H1 (cell line): ENCODE measurements at regions not wholly inside any gene's neighbourhood (a gene's known extent, or its start where the extent isn't known, plus 50 kb on each side); places are given as distances from the start of the nearest gene placed in this dataset.

ENCODE experiments used
- CTCF ChIA-PET: fragments of 300-600 bp; sonication (Branson Sonifier 250); formaldehyde crosslinking; loops from one replicate; lab custom pipeline; 2021; ENCODE audit not compliant: partially characterized antibody; lab: Charles Lee
- POLR2A ChIA-PET: fragments of 300-600 bp; sonication (Branson Sonifier 250); formaldehyde crosslinking; loops from one replicate; lab custom pipeline; 2021; ENCODE audit warnings: inconsistent platforms; ENCODE audit not compliant: partially characterized antibody; lab: Charles Lee
- DNase-seq, 2 experiments: peaks; one replicate each; pipeline versions ENCODE4 v3.0.0 to v3.0.0-alpha.2; 2010 to 2022; ENCODE audit warnings: low spot score in 2 of 2, low read depth in 1 of 2, mixed read lengths in 1 of 2
- FAIRE-seq: peaks from 2 replicates; lab custom pipeline; 2011; peaks lifted over from hg19 to GRCh38; lab: Jason Lieb, UNC
- H2AFZ ChIP-seq: 2 replicates; pipeline ENCODE4 v1.8.1; 2012; ENCODE audit warnings: low read length, inconsistent platforms
- H2AK5ac ChIP-seq: 2 replicates; pipeline ENCODE4 v1.6.1; 2013; ENCODE audit warnings: low read depth, low read length
- H2BK120ac ChIP-seq: replicated peaks from 2 replicates; pipeline ENCODE3; 2013; ENCODE audit warnings: low read depth, low read length, inconsistent platforms
- H2BK12ac ChIP-seq: 2 replicates; pipeline ENCODE4 v1.6.1; 2013; ENCODE audit warnings: low read depth, low read length
- H2BK15ac ChIP-seq: 2 replicates; pipeline ENCODE4 v1.6.1; 2013; ENCODE audit warnings: low read length
- H2BK20ac ChIP-seq: 2 replicates; pipeline ENCODE4 v1.6.1; 2013; ENCODE audit warnings: low read length
- H2BK5ac ChIP-seq: 2 replicates; pipeline ENCODE4 v1.6.1; 2013; ENCODE audit warnings: low read depth, low read length
- H3K14ac ChIP-seq: 2 replicates; pipeline ENCODE4 v1.6.1; 2013; ENCODE audit warnings: inconsistent platforms; ENCODE audit not compliant: insufficient read length
- H3K18ac ChIP-seq: 2 replicates; pipeline ENCODE4 v1.6.1; 2013; ENCODE audit warnings: low read length; ENCODE audit errors: extremely low read depth
- H3K23ac ChIP-seq: 2 replicates; pipeline ENCODE4 v1.6.1; 2013; ENCODE audit warnings: inconsistent platforms; ENCODE audit not compliant: insufficient read length
- H3K23me2 ChIP-seq: 2 replicates; pipeline ENCODE4 v1.6.1; 2013; ENCODE audit warnings: low read depth, low read length
- H3K27ac ChIP-seq: 2 replicates; pipeline ENCODE4 v1.6.1; 2011; ENCODE audit warnings: low read depth, low read length, inconsistent platforms
- H3K27me3 ChIP-seq, 4 experiments: replicated peaks in 1 of 4; 1 replicate in 1 of 4; 2 replicates in 3 of 4; pipeline versions ENCODE4 v1.6.1 to v1.8.1; 2011 to 2013; ENCODE audit warnings: low read length in 3 of 4, mild to moderate bottlenecking in 3 of 4, inconsistent platforms in 2 of 4, mixed read lengths in 2 of 4, moderate library complexity in 1 of 4; ENCODE audit not compliant: control insufficient read depth in 3 of 4, insufficient read depth in 3 of 4; ENCODE audit errors: extremely low read depth in 1 of 4
- H3K36me3 ChIP-seq, 4 experiments: 2 replicates each; pipeline versions ENCODE4 v1.6.1 to v1.8.1; 2011 to 2013; ENCODE audit warnings: mild to moderate bottlenecking in 4 of 4, low read length in 3 of 4, moderate library complexity in 2 of 4, control low read depth in 1 of 4, inconsistent platforms in 1 of 4; ENCODE audit not compliant: insufficient read depth in 4 of 4, control insufficient read depth in 2 of 4
- H3K4ac ChIP-seq: replicated peaks from 2 replicates; pipeline ENCODE3; 2013; ENCODE audit warnings: low read length, low read depth, mixed read lengths, inconsistent platforms; ENCODE audit not compliant: insufficient read length
- H3K4me1 ChIP-seq, 4 experiments: replicated peaks in 1 of 4; 1 replicate in 1 of 4; 2 replicates in 3 of 4; pipeline versions ENCODE4 v1.6.1 to v1.8.1; 2011 to 2013; ENCODE audit warnings: low read length in 3 of 4, inconsistent platforms in 2 of 4, mixed read lengths in 1 of 4; ENCODE audit not compliant: insufficient read depth in 4 of 4, control insufficient read depth in 3 of 4
- H3K4me2 ChIP-seq, 2 experiments: 2 replicates each; pipeline versions ENCODE4 v1.6.1 to v1.8.1; 2011 to 2013; ENCODE audit warnings: low read depth in 2 of 2, low read length in 2 of 2, control low read depth in 1 of 2, inconsistent platforms in 1 of 2, mild to moderate bottlenecking in 1 of 2; ENCODE audit not compliant: insufficient read depth in 1 of 2
- H3K4me3 ChIP-seq, 4 experiments: fragments of 200-600, 300-600 bp in 1 of 4; sonication (generic), shearing (Covaris generic), sonication (Bioruptor Twin) in 1 of 4; 2 replicates each; pipeline versions ENCODE4 v1.5.1 to v1.8.1; 2011 to 2016; ENCODE audit warnings: low read length in 4 of 4, low read depth in 3 of 4, control low read depth in 2 of 4, inconsistent platforms in 2 of 4, mild to moderate bottlenecking in 2 of 4, mixed read lengths in 1 of 4, moderate library complexity in 1 of 4; ENCODE audit not compliant: insufficient read depth in 2 of 4; ENCODE audit errors: extremely low read depth in 1 of 4
- H3K56ac ChIP-seq: replicated peaks from 2 replicates; pipeline ENCODE3; 2013; ENCODE audit warnings: low read depth, mild to moderate bottlenecking, mixed read lengths, low read length, inconsistent platforms; ENCODE audit not compliant: insufficient read length
- H3K79me1 ChIP-seq: 2 replicates; pipeline ENCODE4 v1.6.1; 2013; ENCODE audit warnings: low read depth, low read length, control low read depth
- H3K79me2 ChIP-seq, 2 experiments: 2 replicates each; pipeline versions ENCODE4 v1.6.1 to v1.8.1; 2012 to 2013; ENCODE audit warnings: low read length in 2 of 2, mild to moderate bottlenecking in 2 of 2, inconsistent platforms in 1 of 2; ENCODE audit not compliant: insufficient read depth in 2 of 2, control insufficient read depth in 1 of 2
- H3K9ac ChIP-seq, 4 experiments: replicated peaks in 1 of 4; 1 replicate in 1 of 4; 2 replicates in 3 of 4; pipeline versions ENCODE4 v1.6.1 to v1.8.1; 2011 to 2013; ENCODE audit warnings: low read depth in 3 of 4, low read length in 3 of 4, control low read depth in 2 of 4, mild to moderate bottlenecking in 2 of 4, moderate library complexity in 2 of 4, inconsistent platforms in 1 of 4; ENCODE audit errors: extremely low read depth in 1 of 4
- H3K9me3 ChIP-seq, 2 experiments: 2 replicates each; pipeline versions ENCODE4 v1.6.1 to v1.8.1; 2012 to 2013; ENCODE audit warnings: mild to moderate bottlenecking in 2 of 2, moderate library complexity in 2 of 2, control low read depth in 1 of 2, inconsistent platforms in 1 of 2, low read depth in 1 of 2, low read length in 1 of 2, mixed read lengths in 1 of 2; ENCODE audit not compliant: insufficient read depth in 2 of 2
- H4K20me1 ChIP-seq, 2 experiments: replicated peaks in 1 of 2; 2 replicates each; pipeline versions ENCODE3 to v1.8.1; 2011 to 2013; ENCODE audit warnings: inconsistent platforms in 2 of 2, low read length in 2 of 2, mild to moderate bottlenecking in 1 of 2; ENCODE audit not compliant: insufficient read depth in 2 of 2, control insufficient read depth in 1 of 2
- H4K5ac ChIP-seq: 2 replicates; pipeline ENCODE4 v1.6.1; 2013; ENCODE audit warnings: low read length, low read depth, mixed read lengths, inconsistent platforms; ENCODE audit not compliant: insufficient read length
- H4K8ac ChIP-seq: 2 replicates; pipeline ENCODE4 v1.8.0; 2013; ENCODE audit warnings: mild to moderate bottlenecking, moderate library complexity, low read length, inconsistent platforms; ENCODE audit not compliant: insufficient read depth; ENCODE audit errors: extremely low read depth
- H4K91ac ChIP-seq: replicated peaks from 2 replicates; pipeline ENCODE3; 2013; ENCODE audit warnings: low read length, mixed read lengths, inconsistent platforms; ENCODE audit not compliant: insufficient read length
- BACH1 ChIP-seq: IDR thresholded peaks from 2 replicates; pipeline ENCODE4 v1.6.1; 2012; ENCODE audit warnings: low read length, improper control_type of control experiment
- CREB1 ChIP-seq: IDR thresholded peaks from 2 replicates; pipeline ENCODE4 v1.6.1; 2012; ENCODE audit warnings: inconsistent platforms
- CTBP2 ChIP-seq: IDR thresholded peaks from 2 replicates; pipeline ENCODE4 v1.7.0; 2011; ENCODE audit warnings: borderline replicate concordance, mild to moderate bottlenecking, moderate library complexity, mixed read lengths, low read length; ENCODE audit not compliant: insufficient read depth, insufficient read length
- EZH2 ChIP-seq: fragments of 200-600 bp; sonication (generic); IDR thresholded peaks from 2 replicates; pipeline ENCODE4 v1.7.1; 2012; ENCODE audit warnings: low read depth, mild to moderate bottlenecking, moderate library complexity, low read length, inconsistent platforms; ENCODE audit not compliant: severe bottlenecking
- FOSL1 ChIP-seq: IDR thresholded peaks from 2 replicates; pipeline ENCODE4 v1.6.1; 2011; ENCODE audit warnings: mild to moderate bottlenecking, low read depth, low read length, moderate library complexity; ENCODE audit not compliant: insufficient read depth
- HDAC6 ChIP-seq: IDR thresholded peaks from one replicate; pipeline ENCODE4 v1.7.1; 2012; ENCODE audit warnings: low read depth, mild to moderate bottlenecking, inconsistent platforms, low read length, moderate library complexity
- KDM1A ChIP-seq: fragments of 200-600, 300-600 bp; sonication (generic); IDR thresholded peaks from 2 replicates; pipeline ENCODE4 v1.7.1; 2016; ENCODE audit warnings: mild to moderate bottlenecking, low read length, borderline replicate concordance
- KDM5A ChIP-seq: fragments of 200-600 bp; IDR thresholded peaks from 2 replicates; pipeline ENCODE4 v1.7.1; 2012; ENCODE audit warnings: mild to moderate bottlenecking, low read length, inconsistent platforms, mixed read lengths
- NANOG ChIP-seq: IDR thresholded peaks from 2 replicates; pipeline ENCODE4 v1.6.1; 2011; ENCODE audit warnings: low read length, low read depth, mild to moderate bottlenecking, inconsistent platforms; ENCODE audit not compliant: insufficient read depth, poor library complexity, severe bottlenecking
- POLR2A ChIP-seq, 2 experiments: IDR thresholded peaks; 1 replicate in 1 of 2; 2 replicates in 1 of 2; pipeline ENCODE4 v1.6.1; 2011; ENCODE audit warnings: low read depth in 2 of 2, low read length in 2 of 2, mild to moderate bottlenecking in 2 of 2; ENCODE audit errors: control extremely low read depth in 1 of 2
- RBBP5 ChIP-seq: IDR thresholded peaks from 2 replicates; pipeline ENCODE4 v1.7.1; 2012; ENCODE audit warnings: low read depth, mild to moderate bottlenecking, inconsistent platforms, low read length, moderate library complexity, borderline replicate concordance
- SIRT6 ChIP-seq: IDR thresholded peaks from one replicate; pipeline ENCODE4 v1.7.1; 2012; ENCODE audit warnings: low read length, inconsistent platforms
- SUZ12 ChIP-seq: fragments of 200-600 bp; sonication (generic); IDR thresholded peaks from 2 replicates; pipeline ENCODE4 v1.6.1; 2012; ENCODE audit warnings: mild to moderate bottlenecking, inconsistent platforms, low read length, moderate library complexity, mixed read lengths
- WGBS, 2 experiments: shearing (Covaris generic) in 1 of 2; methylation state at CpG; one replicate each; pipeline versions ENCODE4 v1.1.6 to v1.1.7; 2013 to 2015; ENCODE audit warnings: low lambda C conversion rate in 2 of 2, mixed read lengths in 2 of 2, inconsistent platforms in 1 of 2, low coverage in 1 of 2, missing lambda C conversion rate in 1 of 2; ENCODE audit not compliant: insufficient replicate concordance in 2 of 2, insufficient coverage in 1 of 2, insufficient read length in 1 of 2; ENCODE audit errors: extremely low coverage in 1 of 2, missing lambda C conversion rate in 1 of 2; 5-methylcytosine and 5-hydroxymethylcytosine counted together
- TF ChIP-seq, protein P1 (sequence below): IDR thresholded peaks from 2 replicates; pipeline ENCODE4 v1.6.1; 2012; ENCODE audit warnings: low read length, inconsistent platforms

DNA sequence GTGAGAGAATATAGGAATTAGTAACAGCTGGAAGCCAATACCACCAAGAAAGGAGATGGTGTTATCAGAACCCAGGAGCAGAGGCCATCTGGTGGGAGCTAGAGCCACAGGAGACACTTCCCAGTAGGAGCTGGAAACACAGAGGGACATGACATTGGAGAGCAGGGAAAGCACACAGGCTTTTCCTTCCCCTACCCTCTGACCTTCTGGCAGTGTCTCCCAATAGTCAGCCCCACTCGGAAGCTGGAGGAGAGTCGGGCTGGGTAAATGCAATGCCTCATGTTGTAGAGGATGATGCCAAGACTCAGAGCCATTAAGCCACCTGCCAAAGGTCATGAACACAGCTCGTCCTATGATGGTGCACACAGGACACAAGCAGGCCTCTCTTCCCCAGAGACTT lies 538.5 kb downstream of the BCL11B start:
- H2BK20ac ChIP-seq, result no peak overlapping the region
- no peaks in the 10 kb centered on the region for H3K4me1 ChIP-seq
- H3K23ac ChIP-seq, result no peak overlapping the region
- H2BK5ac ChIP-seq, result no peak overlapping the region
- no peaks in the 10 kb centered on the region for H4K20me1 ChIP-seq
- no peak overlapping the region for H3K56ac ChIP-seq
- H4K91ac ChIP-seq, result no peak overlapping the region
- WGBS, 2 experiments, result 85% methylated on average over 3 of the region's 3 CpGs; no CpG with 5 or more reads in 1 of the 2 experiments
- no peak overlapping the region for H4K8ac ChIP-seq
- no peak overlapping the region for H3K4ac ChIP-seq
- H3K23me2 ChIP-seq, result no peaks in the 10 kb centered on the region
- H3K9me3 ChIP-seq, result no peaks in the 10 kb centered on the region
- no peak overlapping the region for H3K4me2 ChIP-seq
- no peak overlapping the region; the same call in 1 of the 2 replicates for H2AK5ac ChIP-seq
- ChIA-PET CTCF (no interaction called here), POLR2A (no interaction called here)
- H2BK15ac ChIP-seq, result no peak overlapping the region
- H3K14ac ChIP-seq, result no peak overlapping the region
- no peaks in the 10 kb centered on the region; a peak in 1 of 8 replicates for H3K36me3 ChIP-seq
- no peak overlapping the region for H4K5ac ChIP-seq
- H3K4me3 ChIP-seq, result no peak overlapping the region
- H2AFZ ChIP-seq, result no peak overlapping the region
- no peak overlapping the region for H3K27ac ChIP-seq
- no peak overlapping the region for H2BK12ac ChIP-seq
- no peaks in the 10 kb centered on the region for H3K79me1 ChIP-seq
- DNase-seq (no peak), FAIRE-seq (no peak)
- H3K18ac ChIP-seq, result no peak overlapping the region
- no peaks in the 10 kb centered on the region for H3K79me2 ChIP-seq
- no peak overlapping the region for H2BK120ac ChIP-seq
- H3K9ac ChIP-seq, result no peak overlapping the region
- H3K27me3 ChIP-seq, result no peaks in the 10 kb centered on the region
- TF ChIP-seq KDM5A, result no peak
- no peak for TF ChIP-seq POLR2A (IDR thresholded peaks at IDR 0.05; ENCODE audit: control extremely low read depth in 1 of 2, low read depth in 2 of 2, low read length in 2 of 2)
- no peak for TF ChIP-seq CTBP2
- no peak for TF ChIP-seq HDAC6
- TF ChIP-seq RBBP5, result no peak
- TF ChIP-seq FOSL1, result no peak
- no peak for TF ChIP-seq SUZ12
- TF ChIP-seq NANOG, result no peak
- no peak for TF ChIP-seq CREB1
- no peak for TF ChIP-seq BACH1
- no peak for TF ChIP-seq KDM1A
- TF ChIP-seq EZH2, result no peak
- TF ChIP-seq, protein P1, sequence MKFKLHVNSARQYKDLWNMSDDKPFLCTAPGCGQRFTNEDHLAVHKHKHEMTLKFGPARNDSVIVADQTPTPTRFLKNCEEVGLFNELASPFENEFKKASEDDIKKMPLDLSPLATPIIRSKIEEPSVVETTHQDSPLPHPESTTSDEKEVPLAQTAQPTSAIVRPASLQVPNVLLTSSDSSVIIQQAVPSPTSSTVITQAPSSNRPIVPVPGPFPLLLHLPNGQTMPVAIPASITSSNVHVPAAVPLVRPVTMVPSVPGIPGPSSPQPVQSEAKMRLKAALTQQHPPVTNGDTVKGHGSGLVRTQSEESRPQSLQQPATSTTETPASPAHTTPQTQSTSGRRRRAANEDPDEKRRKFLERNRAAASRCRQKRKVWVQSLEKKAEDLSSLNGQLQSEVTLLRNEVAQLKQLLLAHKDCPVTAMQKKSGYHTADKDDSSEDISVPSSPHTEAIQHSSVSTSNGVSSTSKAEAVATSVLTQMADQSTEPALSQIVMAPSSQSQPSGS, result no peak
- TF ChIP-seq SIRT6, result no peak
